ENCODE measurements at regions not wholly inside any gene's neighbourhood (a gene's known extent, or its start where the extent isn't known, plus 50 kb on each side); places are given as distances from the start of the nearest gene placed in this dataset.

- FAIRE-seq (no peak), DNase-seq (ENCODE audit: low read depth, low spot score) (no peak)
- H3K9ac ChIP-seq (ENCODE audit: control insufficient read depth, extremely low read depth, insufficient read depth, low read length) = no peak overlapping the region
- no peak overlapping the region for H3K27ac ChIP-seq (ENCODE audit: control insufficient read depth, insufficient read depth, low read length)
- H3K9me1 ChIP-seq (ENCODE audit: control insufficient read depth, extremely low read depth, insufficient read depth, low read length) = no peaks in the 10 kb centered on the region
- no peaks in the 10 kb centered on the region for H3K36me3 ChIP-seq (ENCODE audit: control insufficient read depth in 2 of 2, extremely low read depth in 1 of 2, insufficient read depth in 2 of 2, low read length in 2 of 2)
- no peaks in the 10 kb centered on the region for H3K27me3 ChIP-seq (ENCODE audit: control insufficient read depth, extremely low read depth, insufficient read depth, low read length)
- dilution Hi-C loops (cut with MboI; ENCODE audit: extremely low pct_ligation_motif_present, low sequenced_read_pairs) = no loop called here
- no peaks in the 10 kb centered on the region for H3K79me2 ChIP-seq (ENCODE audit: control insufficient read depth, insufficient read depth, low read length)
- peaks cover 12% of the 10 kb centered on the region for H3K4me1 ChIP-seq (ENCODE audit: control insufficient read depth, extremely low read depth, insufficient read depth, low read length)
- H3K9me3 ChIP-seq (ENCODE audit: control insufficient read depth, low read depth, low read length) = no peaks in the 10 kb centered on the region
- no peak overlapping the region for H3K4me2 ChIP-seq (ENCODE audit: control insufficient read depth, extremely low read depth, insufficient read depth, low read depth, low read length)
- no peak overlapping the region for H2AFZ ChIP-seq (ENCODE audit: control insufficient read depth, low read length)
- H3K4me3 ChIP-seq (ENCODE audit: control insufficient read depth in 2 of 3, extremely low read depth in 1 of 3, insufficient read depth in 2 of 3, low read depth in 1 of 3, low read length in 3 of 3) = no peak overlapping the region
- no peak for TF ChIP-seq EZH2 (IDR thresholded peaks at IDR 0.05; ENCODE audit: low read length)
- no peaks in the 10 kb centered on the region for H4K20me1 ChIP-seq (ENCODE audit: control insufficient read depth, extremely low read depth, insufficient read depth, low read length)
These were observed 450.0 kb downstream of the HTR7 start for GRCh38 chr10:90407851-90408250.

GRCh38 chr10:90412582-90412981 is 445.3 kb downstream of the HTR7 start:
- Histone ChIP-seq H3K9ac (ENCODE audit: control insufficient read depth, extremely low read depth, insufficient read depth, low read length) (no peak overlapping the region), H3K4me3 (ENCODE audit: control insufficient read depth in 2 of 3, extremely low read depth in 1 of 3, insufficient read depth in 2 of 3, low read depth in 1 of 3, low read length in 3 of 3) (no peak overlapping the region), H3K36me3 (ENCODE audit: control insufficient read depth in 2 of 2, extremely low read depth in 1 of 2, insufficient read depth in 2 of 2, low read length in 2 of 2) (no peaks in the 10 kb centered on the region), H3K4me1 (ENCODE audit: control insufficient read depth, extremely low read depth, insufficient read depth, low read length) (peaks cover 4% of the 10 kb centered on the region), H4K20me1 (ENCODE audit: control insufficient read depth, extremely low read depth, insufficient read depth, low read length) (no peaks in the 10 kb centered on the region), H3K4me2 (ENCODE audit: control insufficient read depth, extremely low read depth, insufficient read depth, low read depth, low read length) (no peak overlapping the region), H2AFZ (ENCODE audit: control insufficient read depth, low read length) (no peak overlapping the region), H3K27ac (ENCODE audit: control insufficient read depth, insufficient read depth, low read length) (no peak overlapping the region), H3K9me1 (ENCODE audit: control insufficient read depth, extremely low read depth, insufficient read depth, low read length) (no peaks in the 10 kb centered on the region), H3K79me2 (ENCODE audit: control insufficient read depth, insufficient read depth, low read length) (no peaks in the 10 kb centered on the region), H3K9me3 (ENCODE audit: control insufficient read depth, low read depth, low read length) (no peaks in the 10 kb centered on the region), H3K27me3 (ENCODE audit: control insufficient read depth, extremely low read depth, insufficient read depth, low read length) (no peaks in the 10 kb centered on the region)
- dilution Hi-C loops (cut with MboI; ENCODE audit: extremely low pct_ligation_motif_present, low sequenced_read_pairs) = no loop called here
- TF ChIP-seq EZH2 (IDR thresholded peaks at IDR 0.05; ENCODE audit: low read length) = no peak
- no peak for TF ChIP-seq CTCF (optimal IDR thresholded peaks at IDR 0.05 in 1 of 3, IDR thresholded peaks at IDR 0.05 in 1 of 3, conservative IDR thresholded peaks at IDR 0.05 in 1 of 3; ENCODE audit: extremely low read depth in 1 of 3, insufficient read depth in 2 of 3, low read length in 3 of 3)
- no peak for DNase-seq (ENCODE audit: low read depth, low spot score)
- no peak for FAIRE-seq

GRCh38 chr10:90413196-90413595 is 444.6 kb downstream of the HTR7 start:
- TF ChIP-seq EZH2 (IDR thresholded peaks at IDR 0.05; ENCODE audit: low read length) (no peak), CTCF (optimal IDR thresholded peaks at IDR 0.05 in 1 of 3, IDR thresholded peaks at IDR 0.05 in 1 of 3, conservative IDR thresholded peaks at IDR 0.05 in 1 of 3; ENCODE audit: extremely low read depth in 1 of 3, insufficient read depth in 2 of 3, low read length in 3 of 3) (no peak)
- peaks cover 8% of the 10 kb centered on the region for H3K4me1 ChIP-seq (ENCODE audit: control insufficient read depth, extremely low read depth, insufficient read depth, low read length)
- H4K20me1 ChIP-seq (ENCODE audit: control insufficient read depth, extremely low read depth, insufficient read depth, low read length) = no peaks in the 10 kb centered on the region
- H3K9me3 ChIP-seq (ENCODE audit: control insufficient read depth, low read depth, low read length) = no peaks in the 10 kb centered on the region
- no peak overlapping the region for H3K4me3 ChIP-seq (ENCODE audit: control insufficient read depth in 2 of 3, extremely low read depth in 1 of 3, insufficient read depth in 2 of 3, low read depth in 1 of 3, low read length in 3 of 3)
- H2AFZ ChIP-seq (ENCODE audit: control insufficient read depth, low read length) = no peak overlapping the region
- H3K27ac ChIP-seq (ENCODE audit: control insufficient read depth, insufficient read depth, low read length) = no peak overlapping the region
- no peaks in the 10 kb centered on the region for H3K9me1 ChIP-seq (ENCODE audit: control insufficient read depth, extremely low read depth, insufficient read depth, low read length)
- DNase-seq (ENCODE audit: low read depth, low spot score) (no peak), FAIRE-seq (no peak)
- H3K27me3 ChIP-seq (ENCODE audit: control insufficient read depth, extremely low read depth, insufficient read depth, low read length) = no peaks in the 10 kb centered on the region
- H3K4me2 ChIP-seq (ENCODE audit: control insufficient read depth, extremely low read depth, insufficient read depth, low read depth, low read length) = no peak overlapping the region
- no peaks in the 10 kb centered on the region for H3K36me3 ChIP-seq (ENCODE audit: control insufficient read depth in 2 of 2, extremely low read depth in 1 of 2, insufficient read depth in 2 of 2, low read length in 2 of 2)
- H3K79me2 ChIP-seq (ENCODE audit: control insufficient read depth, insufficient read depth, low read length) = no peaks in the 10 kb centered on the region
- dilution Hi-C loops (cut with MboI; ENCODE audit: extremely low pct_ligation_motif_present, low sequenced_read_pairs) = no loop called here
- H3K9ac ChIP-seq (ENCODE audit: control insufficient read depth, extremely low read depth, insufficient read depth, low read length) = no peak overlapping the region
